Peyer's patch (tissue), 4 donors: ENCODE measurements at regions not wholly inside any gene's neighbourhood (a gene's known extent, or its start where the extent isn't known, plus 50 kb on each side); places are given as distances from the start of the nearest gene placed in this dataset.

Experiments used
- CTCF ChIP-seq, 6 experiments: fragments of 450-650 bp in 4 of 6; fragments of 200-600 bp in 2 of 6; sonication (generic) in 1 of 6; IDR thresholded peaks; one replicate each; pipeline ENCODE4 v1.5.1; 2017 to 2019; ENCODE audit warnings: antibody characterized with exemption in 6 of 6, mild to moderate bottlenecking in 3 of 6, moderate library complexity in 1 of 6
- POLR2A ChIP-seq, 2 donors: fragments of 450-650 bp; IDR thresholded peaks; one replicate each; pipeline ENCODE4 v1.5.1; 2017; ENCODE audit warnings: antibody characterized with exemption in 2 of 2, mild to moderate bottlenecking in 2 of 2, moderate library complexity in 2 of 2

- TF ChIP-seq CTCF (IDR thresholded peaks at IDR 0.05) = no peak
- no peak for TF ChIP-seq POLR2A (IDR thresholded peaks at IDR 0.05)
These were observed 164.5 kb downstream of the ERMARD start for GRCh38 chr6:169915769-169916550.
